IMR-90 (cell line): ENCODE measurements at regions not wholly inside any gene's neighbourhood (a gene's known extent, or its start where the extent isn't known, plus 50 kb on each side); places are given as distances from the start of the nearest gene placed in this dataset.
"Not testable (repeated sequence)": the region's sequence is repeated elsewhere in the genome, so short reads cannot be mapped to it uniquely, and the experiment has no call there.

Source experiments
- ATAC-seq: fragments of 200-7000 bp; cut with Tn5 transposase; 2 replicates; pipeline ENCODE4 v1.9.1; 2020; ENCODE audit warnings: low read depth, mild to moderate bottlenecking, moderate library complexity
- BruUV-seq: library from RNA; stranded (reverse); fragments of 400-500 nt; replicated peaks from 2 replicates; lab custom pipeline; 2021; lab: Mats Ljungman, UMichigan
- CTCF ChIA-PET: fragments of 300-600 bp; formaldehyde crosslinking; extraction: SDS; loops from one replicate; lab custom pipeline; 2021; ENCODE audit warnings: antibody characterized with exemption; lab: Yijun Ruan, JAX
- POLR2A ChIA-PET: fragments of 300-600 bp; sonication (Branson Sonifier 250); formaldehyde crosslinking; loops from one replicate; lab custom pipeline; 2022; ENCODE audit warnings: antibody characterized with exemption; ENCODE audit not compliant: unreplicated experiment; lab: Charles Lee
- DNase-seq: peaks from one replicate; pipeline ENCODE4 v3.0.0; 2013
- H2AFZ ChIP-seq: replicated peaks from 2 replicates; pipeline ENCODE3; 2013; ENCODE audit warnings: low read length, mild to moderate bottlenecking; ENCODE audit not compliant: poor library complexity
- H2AK5ac ChIP-seq: 2 replicates; pipeline ENCODE4 v1.6.1; 2013; ENCODE audit warnings: low read depth, low read length, inconsistent platforms
- H2AK9ac ChIP-seq: replicated peaks from 2 replicates; pipeline ENCODE3; 2013; ENCODE audit warnings: mild to moderate bottlenecking, low read depth, low read length, moderate library complexity; ENCODE audit not compliant: poor library complexity
- H2BK120ac ChIP-seq: 2 replicates; pipeline ENCODE4 v1.6.1; 2013; ENCODE audit warnings: low read depth, low read length, inconsistent platforms
- H2BK15ac ChIP-seq: 3 replicates; pipeline ENCODE4 v1.6.1; 2013; ENCODE audit warnings: low read depth, low read length, inconsistent platforms
- H2BK20ac ChIP-seq: 2 replicates; pipeline ENCODE4 v1.6.1; 2013; ENCODE audit warnings: low read depth, mild to moderate bottlenecking, inconsistent platforms, low read length, moderate library complexity
- H2BK5ac ChIP-seq: 2 replicates; pipeline ENCODE4 v1.6.1; 2013; ENCODE audit warnings: mild to moderate bottlenecking, low read depth, low read length, inconsistent platforms; ENCODE audit not compliant: poor library complexity, severe bottlenecking
- H3K14ac ChIP-seq: replicated peaks from 2 replicates; pipeline ENCODE4 v1.6.1; 2013; ENCODE audit warnings: low read depth, low read length, inconsistent platforms
- H3K18ac ChIP-seq: 2 replicates; pipeline ENCODE4 v1.6.1; 2013; ENCODE audit warnings: low read depth, low read length, control low read depth
- H3K23ac ChIP-seq: 2 replicates; pipeline ENCODE4 v1.6.1; 2013; ENCODE audit warnings: low read depth, low read length, inconsistent platforms
- H3K27ac ChIP-seq: 2 replicates; pipeline ENCODE4 v1.5.1; 2013; ENCODE audit warnings: mild to moderate bottlenecking, control low read depth, low read length; ENCODE audit not compliant: insufficient read depth
- H3K27me3 ChIP-seq: 2 replicates; pipeline ENCODE4 v1.6.1; 2013; ENCODE audit warnings: low read length; ENCODE audit not compliant: control insufficient read depth, insufficient read depth
- H3K36me3 ChIP-seq: 2 replicates; pipeline ENCODE4 v1.6.1; 2013; ENCODE audit warnings: low read length, mixed read lengths; ENCODE audit not compliant: control insufficient read depth, insufficient read depth
- H3K4ac ChIP-seq: 2 replicates; pipeline ENCODE4 v1.6.1; 2013; ENCODE audit warnings: low read depth, low read length, inconsistent platforms
- H3K4me1 ChIP-seq: 2 replicates; pipeline ENCODE4 v1.6.1; 2013; ENCODE audit warnings: low read length, mixed read lengths; ENCODE audit not compliant: control insufficient read depth, insufficient read depth
- H3K4me2 ChIP-seq: 2 replicates; pipeline ENCODE4 v1.6.1; 2013; ENCODE audit warnings: low read depth, mild to moderate bottlenecking, control low read depth, low read length, moderate library complexity
- H3K4me3 ChIP-seq: 2 replicates; pipeline ENCODE4 v1.5.1; 2013; ENCODE audit warnings: low read depth, mild to moderate bottlenecking, control low read depth, low read length, moderate library complexity; ENCODE audit not compliant: insufficient read depth
- H3K56ac ChIP-seq: 2 replicates; pipeline ENCODE4 v1.6.1; 2013; ENCODE audit warnings: low read length, inconsistent platforms; ENCODE audit not compliant: insufficient read depth; ENCODE audit errors: extremely low read depth
- H3K79me1 ChIP-seq, 2 experiments: 2 replicates each; pipeline ENCODE4 v1.6.1; 2013; ENCODE audit warnings: low read length in 2 of 2, inconsistent platforms in 1 of 2, low read depth in 1 of 2
- H3K9ac ChIP-seq: 2 replicates; pipeline ENCODE4 v1.6.1; 2013; ENCODE audit warnings: low read depth, low read length, control low read depth
- H3K9me1 ChIP-seq: 2 replicates; pipeline ENCODE4 v1.6.1; 2013; ENCODE audit warnings: low read length, inconsistent platforms; ENCODE audit not compliant: insufficient read depth
- H3K9me3 ChIP-seq: 2 replicates; pipeline ENCODE4 v1.6.1; 2013; ENCODE audit warnings: low read length; ENCODE audit not compliant: control insufficient read depth, insufficient read depth
- H4K20me1 ChIP-seq: 2 replicates; pipeline ENCODE4 v1.6.1; 2013; ENCODE audit warnings: low read length, inconsistent platforms; ENCODE audit not compliant: insufficient read depth
- H4K5ac ChIP-seq: 2 replicates; pipeline ENCODE4 v1.6.1; 2013; ENCODE audit warnings: mild to moderate bottlenecking, low read depth, low read length, control low read depth
- H4K8ac ChIP-seq, 2 experiments: 2 replicates each; pipeline ENCODE4 v1.6.1; 2013; ENCODE audit warnings: low read depth in 2 of 2, low read length in 2 of 2, control low read depth in 1 of 2, inconsistent platforms in 1 of 2
- H4K91ac ChIP-seq: 2 replicates; pipeline ENCODE4 v1.6.1; 2013; ENCODE audit warnings: low read depth, low read length, inconsistent platforms; ENCODE audit not compliant: insufficient read depth
- USF2 ChIP-seq: fragments of 150-350 bp; IDR thresholded peaks from 2 replicates; pipeline ENCODE4 v1.6.1; 2017; ENCODE audit warnings: mild to moderate bottlenecking, antibody characterized with exemption, low read length, low read depth
- WGBS, 2 experiments: methylation state at CpG; one replicate each; pipeline versions ENCODE4 v1.1.5 to v1.1.7; 2013; ENCODE audit warnings: missing lambda C conversion rate in 2 of 2; ENCODE audit not compliant: insufficient read length in 1 of 2; ENCODE audit errors: extremely low coverage in 2 of 2; 5-methylcytosine and 5-hydroxymethylcytosine counted together
- dilution Hi-C: fragments of 300-500 bp; cut with HindIII; formaldehyde crosslinking; loops from one replicate; pipeline ENCODE4 v1.14.3; 2018; ENCODE audit warnings: low sequenced_read_pairs; ENCODE audit not compliant: unreplicated experiment
- in situ Hi-C: fragments of 300-500 bp; cut with MboI; formaldehyde crosslinking; loops from 3 replicates; pipeline ENCODE4 v1.14.3; 2019; ENCODE audit warnings: low sequenced_read_pairs, inconsistent platforms, mixed read lengths
- intact Hi-C: fragments of 100-400 bp; cut with micrococcal nuclease; formaldehyde crosslinking; loops from 2 replicates; pipeline ENCODE4 v1.10.0; 2022

- H3K23ac ChIP-seq, CTCF ChIA-PET, H2AFZ ChIP-seq, H3K18ac ChIP-seq, H3K27ac ChIP-seq, H2AK5ac ChIP-seq, H4K91ac ChIP-seq, H3K9me1 ChIP-seq, H3K9me3 ChIP-seq, H3K4me2 ChIP-seq, H2BK15ac ChIP-seq, H3K79me1 ChIP-seq, H2AK9ac ChIP-seq, dilution Hi-C loops, H3K4me1 ChIP-seq, H4K8ac ChIP-seq, H2BK120ac ChIP-seq, H3K36me3 ChIP-seq, H2BK5ac ChIP-seq, DNase-seq, H4K5ac ChIP-seq, H2BK20ac ChIP-seq, intact Hi-C loops, H3K14ac ChIP-seq, H3K4me3 ChIP-seq, BruUV-seq, H4K20me1 ChIP-seq, POLR2A ChIA-PET, H3K9ac ChIP-seq, in situ Hi-C loops, H3K56ac ChIP-seq, H3K4ac ChIP-seq: not testable (repeated sequence)
- TF ChIP-seq USF2: 0 out of 2 replicates have a peak, but pooled peaks have one; percentile 28
- ATAC-seq: peak; percentile 53; the same call in 1 of the 2 replicates
- peaks cover 20% of the 10 kb centered on the region for H3K27me3 ChIP-seq
- WGBS, 2 experiments: no CpG with 5 or more reads among the region's 5 CpGs
Measured at GRCh38 chr19:14294974-14295373, 86.3 kb upstream of the ADGRE5 start.

- H2BK120ac ChIP-seq, in situ Hi-C loops, H3K36me3 ChIP-seq, CTCF ChIA-PET, intact Hi-C loops, H2BK15ac ChIP-seq, dilution Hi-C loops, H2BK20ac ChIP-seq, H3K23ac ChIP-seq, H3K9me3 ChIP-seq, H2AFZ ChIP-seq, H3K9me1 ChIP-seq, H3K4me2 ChIP-seq, H3K9ac ChIP-seq, POLR2A ChIA-PET, H3K4me1 ChIP-seq, H4K5ac ChIP-seq, H3K27ac ChIP-seq, H3K4me3 ChIP-seq, H4K8ac ChIP-seq, H2AK5ac ChIP-seq, H4K20me1 ChIP-seq, H3K56ac ChIP-seq, H4K91ac ChIP-seq, H2AK9ac ChIP-seq, H3K18ac ChIP-seq, ATAC-seq, BruUV-seq, H3K4ac ChIP-seq, H3K79me1 ChIP-seq, H3K14ac ChIP-seq, DNase-seq, H2BK5ac ChIP-seq: not testable (repeated sequence)
- peaks cover 21% of the 10 kb centered on the region for H3K27me3 ChIP-seq
- WGBS, 2 experiments: no CpG with 5 or more reads among the region's 7 CpGs
Measured at GRCh38 chr19:14293816-14294170, 87.5 kb upstream of the ADGRE5 start.
